Left lung (tissue), 4 donors: ENCODE measurements at regions not wholly inside any gene's neighbourhood (a gene's known extent, or its start where the extent isn't known, plus 50 kb on each side); places are given as distances from the start of the nearest gene placed in this dataset.

Source experiments
- ATAC-seq: fragments of 200-7000 bp; cut with Tn5 transposase; one replicate; pipeline ENCODE4 v1.9.1; 2020; ENCODE audit warnings: moderate library complexity
- DNase-seq, 4 donors: peaks; one replicate each; pipeline ENCODE4 v3.0.0-alpha.2; 2013 to 2020
- H3K27ac ChIP-seq, 2 donors: fragments of 200-600 bp; sonication (generic) in 1 of 2; one replicate each; pipeline versions ENCODE4 v1.5.0 to v1.8.0; 2020 to 2021
- H3K27me3 ChIP-seq, 2 donors: fragments of 200-600 bp; sonication (generic) in 1 of 2; one replicate each; pipeline versions ENCODE4 v1.5.0 to v1.8.0; 2020 to 2021
- H3K36me3 ChIP-seq, 2 donors: fragments of 200-600 bp; sonication (generic) in 1 of 2; one replicate each; pipeline versions ENCODE4 v1.5.0 to v1.8.0; 2020 to 2021
- H3K4me1 ChIP-seq, 2 donors: fragments of 200-600 bp; one replicate each; pipeline ENCODE4 v1.8.0; 2021
- H3K4me3 ChIP-seq, 2 donors: fragments of 200-600 bp; sonication (generic) in 1 of 2; one replicate each; pipeline versions ENCODE4 v1.5.0 to v1.8.0; 2020 to 2021; ENCODE audit warnings: mild to moderate bottlenecking in 1 of 2
- H3K9me3 ChIP-seq, 2 donors: fragments of 200-600 bp; sonication (generic) in 1 of 2; one replicate each; pipeline versions ENCODE4 v1.5.0 to v1.8.0; 2020 to 2021
- intact Hi-C, 2 donors: fragments of 100-400 bp; cut with DNase I; formaldehyde crosslinking; loops; one replicate each; pipeline versions ENCODE4 v1.11.2 to v1.14.2; 2022
- TF ChIP-seq, protein P1 (sequence below), 2 donors: fragments of 200-600 bp; sonication (generic) in 1 of 2; IDR thresholded peaks; one replicate each; pipeline versions ENCODE4 v1.5.0 to v1.8.0; 2021; ENCODE audit warnings: antibody characterized with exemption in 2 of 2
- donor health status: DM: no; HTN: yes; CAD: no.
- donor health status: DM: no; HTN: no; CAD: no.

DNA sequence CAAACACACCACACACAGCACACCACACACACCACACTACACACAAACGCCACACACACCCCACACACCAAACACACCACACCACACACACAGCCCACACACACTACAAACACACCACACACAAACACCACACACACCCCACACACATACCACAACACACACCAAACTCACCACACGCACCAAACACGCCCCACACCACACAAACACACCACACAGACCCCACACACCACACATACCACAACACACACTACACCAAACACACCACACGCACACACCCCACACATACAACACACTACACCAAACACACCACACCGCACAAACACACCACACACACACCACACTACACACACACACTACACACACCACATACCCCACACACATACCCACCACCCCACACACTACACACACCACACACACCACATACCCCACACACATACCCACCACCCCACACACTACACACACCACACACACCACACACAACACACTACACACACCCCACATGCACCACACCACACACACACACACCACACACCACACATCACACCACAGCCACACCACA lies 151.2 kb downstream of the ERCC6L2 start:
- Histone ChIP-seq H3K9me3 (no peaks in the 10 kb centered on the region), H3K36me3 (no peaks in the 10 kb centered on the region), H3K27me3 (peaks cover 10 to 70% of the 10 kb centered on the region in 2 donors), H3K4me3 (no peak overlapping the region), H3K27ac (no peak overlapping the region), H3K4me1 (peaks cover 9 to 25% of the 10 kb centered on the region in 2 donors)
- ATAC-seq: no peak
- intact Hi-C loops: no loop called here
- TF ChIP-seq, protein P1, sequence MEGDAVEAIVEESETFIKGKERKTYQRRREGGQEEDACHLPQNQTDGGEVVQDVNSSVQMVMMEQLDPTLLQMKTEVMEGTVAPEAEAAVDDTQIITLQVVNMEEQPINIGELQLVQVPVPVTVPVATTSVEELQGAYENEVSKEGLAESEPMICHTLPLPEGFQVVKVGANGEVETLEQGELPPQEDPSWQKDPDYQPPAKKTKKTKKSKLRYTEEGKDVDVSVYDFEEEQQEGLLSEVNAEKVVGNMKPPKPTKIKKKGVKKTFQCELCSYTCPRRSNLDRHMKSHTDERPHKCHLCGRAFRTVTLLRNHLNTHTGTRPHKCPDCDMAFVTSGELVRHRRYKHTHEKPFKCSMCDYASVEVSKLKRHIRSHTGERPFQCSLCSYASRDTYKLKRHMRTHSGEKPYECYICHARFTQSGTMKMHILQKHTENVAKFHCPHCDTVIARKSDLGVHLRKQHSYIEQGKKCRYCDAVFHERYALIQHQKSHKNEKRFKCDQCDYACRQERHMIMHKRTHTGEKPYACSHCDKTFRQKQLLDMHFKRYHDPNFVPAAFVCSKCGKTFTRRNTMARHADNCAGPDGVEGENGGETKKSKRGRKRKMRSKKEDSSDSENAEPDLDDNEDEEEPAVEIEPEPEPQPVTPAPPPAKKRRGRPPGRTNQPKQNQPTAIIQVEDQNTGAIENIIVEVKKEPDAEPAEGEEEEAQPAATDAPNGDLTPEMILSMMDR (IDR thresholded peaks at IDR 0.05): no peak
- DNase-seq: no peak

GRCh38 chr9:96025995-96026602 lies 150.6 kb downstream of the ERCC6L2 start:
- Histone ChIP-seq H3K36me3 (no peaks in the 10 kb centered on the region), H3K4me1 (peaks cover 15 to 31% of the 10 kb centered on the region in 2 donors), H3K27ac (no peak overlapping the region), H3K27me3 (peaks cover 15 to 76% of the 10 kb centered on the region in 2 donors), H3K9me3 (no peaks in the 10 kb centered on the region), H3K4me3 (no peak overlapping the region)
- ATAC-seq (no peak), DNase-seq (peak in 1 of 4 donors; percentile 85)
- intact Hi-C loops: no loop called here
- TF ChIP-seq, protein P1 (IDR thresholded peaks at IDR 0.05): no peak

GRCh38 chr9:96023486-96023885 lies 148.0 kb downstream of the ERCC6L2 start:
- Histone ChIP-seq H3K9me3 (no peaks in the 10 kb centered on the region), H3K27me3 (peaks cover 23 to 91% of the 10 kb centered on the region in 2 donors), H3K4me3 (no peak overlapping the region), H3K4me1 (peaks cover 15 to 40% of the 10 kb centered on the region in 2 donors), H3K36me3 (no peaks in the 10 kb centered on the region), H3K27ac (no peak overlapping the region)
- ATAC-seq (no peak), DNase-seq (no peak)
- intact Hi-C loops: no loop called here
- TF ChIP-seq, protein P1 (IDR thresholded peaks at IDR 0.05): no peak

DNA sequence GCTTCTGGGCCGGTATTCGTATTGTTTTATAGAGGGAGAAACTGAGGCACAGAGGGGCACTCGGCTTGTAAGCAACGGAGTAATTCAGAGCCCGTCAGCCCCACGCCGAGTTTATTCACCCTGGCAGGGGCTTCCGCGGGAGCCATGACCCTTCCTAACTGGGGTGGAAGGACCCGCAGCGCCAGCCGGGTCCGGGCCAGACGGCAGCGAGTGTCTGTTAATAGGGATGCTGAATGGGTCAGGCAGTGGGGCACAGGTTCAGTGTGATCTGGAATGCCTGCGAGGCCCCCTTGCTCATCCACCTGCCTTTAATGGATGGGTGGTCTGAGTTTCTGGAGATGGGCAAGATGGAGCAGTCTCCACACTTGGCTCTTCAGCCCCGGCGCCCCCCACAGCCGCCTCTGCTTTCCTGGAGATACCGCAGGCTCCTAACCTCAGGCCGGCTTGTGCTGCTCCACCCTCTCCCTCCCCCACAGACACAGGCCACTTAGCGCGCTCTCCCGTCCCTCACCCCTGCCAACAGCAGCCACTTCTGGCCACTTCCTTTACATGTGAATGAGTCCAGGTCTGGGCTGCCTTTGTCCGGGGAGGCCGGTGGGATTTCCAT lies 147.1 kb downstream of the ERCC6L2 start:
- peaks cover 16 to 82% of the 10 kb centered on the region in 2 donors for H3K27me3 ChIP-seq
- H3K36me3 ChIP-seq: peaks cover 0 to 3% of the 10 kb centered on the region in 2 donors
- H3K4me3 ChIP-seq: peak overlapping the region in 1 of 2 donors; percentile 51
- TF ChIP-seq, protein P1 (IDR thresholded peaks at IDR 0.05): no peak
- no peaks in the 10 kb centered on the region for H3K9me3 ChIP-seq
- intact Hi-C loops: no loop called here
- peak in 2 of 4 donors; percentile 62 to 66 for DNase-seq
- H3K4me1 ChIP-seq: peaks cover 15 to 36% of the 10 kb centered on the region in 2 donors
- no peak overlapping the region for H3K27ac ChIP-seq
- peak; percentile 84 for ATAC-seq
